NCI-H2196 treated with DMSO at 0.1 percent for 48 hours (cell line): ENCODE measurements at regions not wholly inside any gene's neighbourhood (a gene's known extent, or its start where the extent isn't known, plus 50 kb on each side); places are given as distances from the start of the nearest gene placed in this dataset.

Experiments used
- DNase-seq: peaks from one replicate; lab custom pipeline; 2025; ENCODE audit not compliant: unreplicated experiment; lab: John Stamatoyannopoulos, UW

DNA sequence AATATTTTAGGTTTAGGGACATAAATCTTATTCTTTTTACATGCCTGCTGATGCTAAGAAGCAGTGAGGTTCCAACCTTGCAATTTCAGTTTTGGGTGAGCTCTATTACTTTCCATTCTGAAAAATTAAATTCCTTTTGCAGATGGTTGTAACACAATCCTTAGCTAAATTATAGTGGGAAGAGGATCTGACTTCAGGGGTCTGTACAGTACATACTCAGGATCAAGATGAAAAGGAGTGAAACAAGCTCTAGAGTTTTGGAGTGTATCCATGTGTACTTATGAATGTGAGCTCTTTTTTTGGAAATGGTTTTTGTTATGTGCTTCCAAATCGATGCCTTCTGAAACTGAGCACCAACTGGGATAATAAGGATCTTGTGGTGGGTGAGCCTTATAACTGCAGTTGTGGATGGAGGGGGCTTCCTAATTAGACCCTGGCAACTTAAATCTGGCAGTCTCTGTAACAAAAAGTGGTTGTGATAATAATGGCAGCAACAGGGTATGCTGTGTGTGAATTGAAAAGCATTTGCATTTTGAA is 218.8 kb upstream of the MAP3K7 start:
- no peak for DNase-seq

DNA sequence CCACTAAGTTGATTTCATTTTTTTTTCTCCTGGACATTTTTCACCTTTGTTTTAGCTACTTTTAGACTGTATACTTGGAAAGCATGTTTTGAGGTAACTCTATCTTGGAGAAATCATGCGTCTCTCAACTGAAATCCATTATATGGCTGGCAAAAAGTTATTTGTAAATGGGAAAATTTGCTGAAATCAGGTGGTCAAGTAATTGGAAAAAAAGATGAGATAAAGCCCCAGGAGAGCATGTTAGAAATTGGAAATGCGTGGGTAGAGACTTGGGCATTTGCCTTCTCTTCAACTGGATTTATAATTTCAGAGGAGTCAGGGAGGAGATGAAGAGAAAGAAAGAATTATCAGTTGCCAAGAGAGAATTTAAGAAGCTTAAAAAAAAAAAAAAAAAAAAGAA is 217.1 kb upstream of the MAP3K7 start:
- DNase-seq: no peak

DNA sequence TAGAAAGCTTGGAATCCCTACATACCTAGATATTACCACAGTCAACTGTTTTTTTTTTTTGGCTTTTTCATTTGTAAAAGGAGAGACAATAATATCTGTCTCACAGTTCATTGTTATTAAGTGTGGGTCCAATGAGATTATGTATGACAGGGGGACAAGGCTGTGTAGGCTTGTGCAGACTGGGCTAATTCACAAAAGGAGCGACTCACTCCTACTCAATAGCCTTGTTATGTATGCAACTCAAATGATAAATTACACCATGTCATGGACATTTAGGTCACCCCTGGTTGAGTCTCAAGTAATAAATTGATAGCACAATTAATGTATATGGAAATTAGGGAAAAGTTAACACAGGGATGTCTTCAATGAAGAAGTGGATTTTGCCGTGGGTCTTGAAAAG is 208.2 kb upstream of the MAP3K7 start:
- DNase-seq: no peak

DNA sequence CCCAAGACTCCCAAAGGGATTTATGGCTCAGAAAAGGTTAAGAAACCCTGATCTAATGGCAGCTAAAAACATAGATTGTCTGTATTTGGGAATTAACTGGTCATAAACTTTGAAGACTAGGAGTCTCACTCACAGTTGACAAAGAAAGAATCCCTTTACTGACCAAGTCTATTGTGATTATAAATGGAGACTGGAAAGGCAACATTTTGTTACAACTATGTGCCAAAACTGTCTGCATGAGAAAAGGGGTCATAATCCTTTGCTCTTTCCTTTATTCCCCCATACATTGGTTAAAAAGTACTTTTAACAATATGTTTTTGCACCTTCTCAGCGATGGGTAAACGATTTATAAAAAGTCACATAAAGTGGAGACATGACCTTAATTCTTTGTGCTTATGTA is 206.9 kb upstream of the MAP3K7 start:
- DNase-seq: no peak

DNA sequence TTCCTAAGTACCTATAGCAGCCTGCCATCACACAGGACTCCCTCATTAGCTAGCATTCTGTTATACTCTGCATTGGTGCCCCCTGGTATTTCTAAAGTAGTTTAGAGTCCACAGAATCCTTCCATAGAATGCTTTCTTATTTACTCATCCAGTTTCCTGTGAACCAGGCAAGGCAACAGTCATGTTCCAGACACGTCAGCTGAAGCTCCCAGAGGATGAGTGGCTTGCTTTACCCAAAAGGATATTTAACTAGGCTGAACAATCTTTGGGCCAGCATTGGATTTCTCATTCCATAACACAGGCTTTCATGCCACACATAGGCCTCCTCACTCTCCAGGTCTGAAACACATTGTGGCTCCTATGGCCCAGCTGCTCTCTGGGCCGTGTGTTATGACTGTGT is 203.8 kb upstream of the MAP3K7 start:
- DNase-seq: no peak

DNA sequence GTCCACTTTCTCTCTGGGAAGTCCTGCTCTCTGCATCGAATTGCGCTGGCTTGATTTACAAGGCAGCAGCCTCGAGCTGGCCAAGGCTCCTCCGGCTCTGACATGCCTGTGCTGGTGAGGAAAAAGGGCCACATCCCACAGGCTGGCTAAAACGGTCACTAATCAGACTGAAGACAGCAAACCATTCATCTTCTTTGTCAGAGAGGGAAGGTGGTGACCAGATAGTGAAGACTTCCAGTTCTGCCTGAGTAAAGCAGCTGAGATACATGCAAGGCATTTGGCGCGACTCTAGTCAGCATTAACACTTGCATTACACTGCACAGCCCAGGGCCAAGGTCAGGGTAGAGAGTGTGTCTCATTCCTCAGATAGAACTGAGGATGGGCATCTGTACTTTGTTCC is 203.2 kb upstream of the MAP3K7 start:
- DNase-seq: no peak

DNA sequence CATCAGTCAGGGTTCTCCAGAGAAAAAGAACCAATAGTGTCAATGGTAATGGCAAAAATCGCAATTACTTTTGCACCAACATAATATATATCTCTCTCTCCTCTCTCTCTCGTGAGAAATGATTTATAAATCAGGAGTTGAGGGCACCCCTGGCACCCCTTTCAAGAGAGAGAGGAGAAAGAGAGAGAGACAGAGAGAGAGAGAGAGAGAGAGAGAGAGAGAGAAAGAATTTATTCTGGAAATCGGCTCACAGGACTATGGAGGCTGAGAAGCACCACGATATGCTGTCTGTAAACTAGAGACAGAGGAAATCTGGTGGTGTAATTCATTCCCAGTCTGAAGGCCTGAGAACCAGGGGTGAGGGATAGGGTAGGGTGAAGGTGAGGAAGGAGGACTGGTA is 201.9 kb upstream of the MAP3K7 start:
- no peak for DNase-seq

DNA sequence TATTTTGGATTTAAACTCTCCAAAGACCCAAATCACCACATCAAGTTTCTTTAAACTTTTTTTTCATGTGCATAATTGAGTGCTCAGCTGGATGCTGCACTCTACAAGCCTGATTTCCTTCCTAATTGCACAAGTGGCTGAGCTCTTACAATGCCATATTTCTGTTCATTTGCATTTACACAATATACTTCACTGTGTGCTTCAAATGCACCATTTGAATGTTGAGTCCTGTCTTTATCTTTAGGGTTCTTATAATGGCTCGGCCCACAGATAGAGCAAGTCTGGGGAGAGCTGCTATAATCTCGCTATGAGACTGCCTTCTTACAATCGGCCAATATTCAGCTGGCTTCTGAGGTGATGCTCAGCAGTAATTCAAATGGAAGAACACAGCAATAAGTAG is 200.6 kb upstream of the MAP3K7 start:
- no peak for DNase-seq

DNA sequence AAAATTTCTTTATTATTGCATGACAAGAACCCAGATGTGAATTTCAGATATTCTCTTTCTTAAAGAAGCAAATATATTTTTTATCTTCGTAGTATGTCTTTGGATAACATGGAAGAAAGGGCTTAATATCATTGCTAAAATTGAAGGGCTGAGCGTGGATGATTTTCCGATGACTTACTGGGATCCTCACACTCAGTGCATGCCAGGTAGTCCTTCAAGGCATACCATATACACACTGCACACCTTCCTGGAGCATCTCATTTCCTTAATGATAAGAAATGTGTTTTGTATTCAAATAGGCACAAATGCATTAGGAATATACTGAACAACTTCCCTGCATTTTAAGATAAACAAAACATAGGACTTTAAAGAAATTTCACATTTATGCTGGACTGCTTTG is 193.9 kb upstream of the MAP3K7 start:
- no peak for DNase-seq

DNA sequence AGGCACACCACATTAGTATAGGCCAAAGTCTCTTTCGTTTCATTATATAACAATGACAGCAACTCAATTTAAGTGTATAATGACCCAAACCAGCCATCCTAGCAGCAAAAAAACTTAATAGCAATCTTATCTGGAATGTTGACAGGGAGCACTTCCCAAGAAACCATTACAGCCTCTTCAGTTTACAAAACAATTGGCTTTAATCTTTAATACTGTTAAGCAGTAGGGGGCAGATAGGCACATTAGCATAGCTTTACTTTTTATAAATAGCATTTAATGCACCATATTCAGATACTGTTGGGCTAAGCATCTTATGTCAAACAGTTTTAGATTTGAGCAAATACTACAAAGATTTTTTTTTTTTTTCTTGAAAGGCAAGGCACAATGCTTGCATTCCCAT is 193.3 kb upstream of the MAP3K7 start:
- DNase-seq: no peak

DNA sequence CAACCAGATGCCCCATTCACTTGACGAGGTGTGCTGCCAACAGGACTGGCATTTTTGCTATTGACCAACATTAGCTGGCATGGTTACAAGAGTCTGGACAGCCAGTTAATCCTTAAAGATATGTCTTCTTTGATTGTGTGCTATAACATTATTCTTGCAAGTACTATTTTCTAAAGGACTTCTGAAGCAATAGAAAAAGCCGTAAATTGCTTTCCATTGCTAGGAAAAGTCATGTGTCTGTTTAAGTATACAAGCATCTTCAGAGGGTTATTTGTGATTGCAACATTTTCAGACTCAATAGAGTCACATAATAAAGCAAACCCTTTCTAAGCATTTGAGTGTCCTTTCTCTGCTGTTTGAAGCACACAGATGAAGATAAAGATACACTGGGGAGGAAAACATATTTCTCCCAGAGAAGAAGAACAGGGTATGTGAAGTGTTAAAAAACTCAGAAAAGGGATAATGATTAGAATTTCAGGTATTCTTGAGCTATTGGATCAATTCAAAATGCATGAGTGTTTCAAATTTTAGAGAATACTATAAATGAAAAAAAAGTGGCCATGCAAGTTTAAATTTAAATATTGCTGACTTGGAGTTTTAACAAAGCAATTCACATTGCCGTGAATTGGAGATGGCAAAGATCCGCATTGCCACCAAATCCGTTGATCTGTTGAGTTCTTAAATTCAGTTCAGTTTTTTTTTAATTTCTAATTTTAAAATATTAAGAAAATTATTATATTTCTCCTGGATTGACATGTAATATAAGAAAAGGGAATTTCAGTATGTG is 191.7 kb upstream of the MAP3K7 start:
- no peak for DNase-seq

DNA sequence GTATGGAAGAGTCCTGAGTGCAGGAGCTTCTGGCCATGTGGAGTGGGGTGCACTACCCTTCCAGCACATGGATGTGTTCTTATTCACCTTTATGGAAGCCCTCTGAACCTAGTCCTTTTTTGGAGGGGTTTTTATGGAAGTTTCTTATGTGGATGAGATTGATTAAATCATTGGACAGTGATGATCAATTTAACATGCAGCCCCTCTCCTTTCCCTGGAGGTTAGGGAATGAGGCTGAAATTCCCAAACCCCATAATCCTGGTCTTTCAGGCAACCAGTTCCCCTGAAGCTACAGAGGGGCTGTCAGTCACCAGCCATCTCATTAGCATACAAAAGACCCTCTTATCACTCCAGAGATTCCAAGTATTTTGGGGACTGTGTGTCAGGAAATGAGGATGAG is 183.9 kb upstream of the MAP3K7 start:
- DNase-seq: no peak

DNA sequence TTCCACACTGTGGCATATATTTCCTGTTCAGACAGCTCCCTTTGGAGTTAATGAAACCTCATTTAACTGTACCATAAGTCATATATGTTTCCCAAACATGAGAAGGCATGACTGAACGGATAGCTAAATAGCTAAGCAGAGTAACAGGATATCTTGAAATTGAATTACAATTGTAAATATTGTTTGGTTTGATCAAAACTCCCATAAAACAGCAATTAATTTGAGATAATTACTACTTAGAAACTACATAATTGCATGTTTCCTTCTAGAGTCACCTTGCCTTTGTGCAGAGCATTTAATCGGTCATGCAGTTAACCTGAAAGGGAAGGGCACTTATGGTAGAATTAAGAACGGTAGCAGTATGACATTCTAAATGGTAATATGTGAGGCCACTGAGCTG is 179.0 kb upstream of the MAP3K7 start:
- no peak for DNase-seq

DNA sequence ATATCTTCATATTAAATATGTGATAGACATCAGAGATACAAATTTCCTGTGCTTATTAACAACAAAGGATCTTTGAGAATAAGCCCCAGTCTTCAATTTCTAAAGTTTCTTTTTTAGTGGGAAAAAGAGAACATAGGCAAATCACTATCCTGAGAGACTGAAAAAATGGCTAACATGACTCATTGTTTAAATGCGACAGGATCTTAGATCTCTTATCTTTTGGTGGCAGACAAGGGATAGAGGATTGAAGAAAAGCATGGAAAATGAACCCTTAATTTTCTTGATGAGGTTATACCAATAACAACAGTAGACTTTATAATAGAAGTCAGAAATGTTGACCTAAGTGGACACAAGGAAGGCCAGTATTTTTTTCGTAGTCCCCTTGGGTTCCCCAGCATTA is 178.6 kb upstream of the MAP3K7 start:
- DNase-seq: no peak

DNA sequence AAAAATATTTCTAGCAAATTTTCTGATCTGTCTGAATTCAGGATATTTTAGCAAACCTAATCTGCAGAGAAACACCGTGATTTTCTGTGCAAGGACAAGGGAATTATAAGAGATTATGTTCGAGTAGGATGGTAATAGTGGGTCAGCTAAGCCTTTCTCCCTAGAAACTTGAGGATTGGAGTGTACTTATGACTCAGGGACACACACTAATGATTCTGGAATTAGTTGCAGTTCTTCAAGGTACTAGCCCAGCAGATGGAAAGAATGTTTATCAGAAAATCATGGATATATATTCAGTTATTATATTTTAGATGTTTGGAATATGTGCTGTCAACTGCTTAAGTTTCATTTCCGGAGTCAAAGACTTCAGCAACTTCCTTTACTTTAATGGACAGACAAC is 177.1 kb upstream of the MAP3K7 start:
- DNase-seq: no peak

DNA sequence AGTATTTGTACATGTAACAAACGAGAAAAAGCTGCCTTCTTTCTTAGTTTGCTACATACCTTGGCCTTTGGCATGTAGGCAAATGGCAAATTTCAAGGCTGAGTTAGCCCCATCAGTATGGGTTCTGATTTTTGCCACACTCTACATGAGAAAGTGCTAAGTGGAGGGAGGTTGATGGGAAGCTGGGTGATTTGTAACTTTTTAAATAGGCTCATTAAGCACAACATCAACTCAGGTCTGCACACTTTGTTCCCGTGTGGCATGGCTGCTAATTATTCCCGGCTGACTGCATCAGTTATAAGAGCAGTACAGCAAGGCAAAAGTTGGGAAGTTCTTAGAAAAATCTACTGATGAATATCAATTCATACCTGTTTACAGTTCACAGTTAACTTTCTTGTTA is 172.8 kb upstream of the MAP3K7 start:
- no peak for DNase-seq

DNA sequence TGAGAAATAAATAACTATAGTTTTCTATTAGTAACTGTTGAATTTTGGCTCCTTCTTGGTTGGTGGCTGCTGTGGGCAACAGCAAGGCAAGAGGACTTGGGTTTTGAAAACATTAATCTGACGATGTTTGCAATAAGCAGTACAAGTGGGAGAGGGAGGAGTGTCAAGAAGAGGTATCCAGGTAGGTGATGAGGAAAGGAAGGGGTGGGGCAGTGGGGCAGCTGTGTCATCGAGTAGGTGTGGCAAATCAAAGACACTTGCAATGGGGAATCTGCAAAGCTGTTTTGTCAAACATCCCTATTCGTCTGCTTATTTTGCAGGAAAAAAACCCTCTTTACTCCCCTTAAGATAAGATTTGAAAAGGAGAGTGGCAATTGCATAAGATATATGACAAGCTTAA is 171.9 kb upstream of the MAP3K7 start:
- no peak for DNase-seq

DNA sequence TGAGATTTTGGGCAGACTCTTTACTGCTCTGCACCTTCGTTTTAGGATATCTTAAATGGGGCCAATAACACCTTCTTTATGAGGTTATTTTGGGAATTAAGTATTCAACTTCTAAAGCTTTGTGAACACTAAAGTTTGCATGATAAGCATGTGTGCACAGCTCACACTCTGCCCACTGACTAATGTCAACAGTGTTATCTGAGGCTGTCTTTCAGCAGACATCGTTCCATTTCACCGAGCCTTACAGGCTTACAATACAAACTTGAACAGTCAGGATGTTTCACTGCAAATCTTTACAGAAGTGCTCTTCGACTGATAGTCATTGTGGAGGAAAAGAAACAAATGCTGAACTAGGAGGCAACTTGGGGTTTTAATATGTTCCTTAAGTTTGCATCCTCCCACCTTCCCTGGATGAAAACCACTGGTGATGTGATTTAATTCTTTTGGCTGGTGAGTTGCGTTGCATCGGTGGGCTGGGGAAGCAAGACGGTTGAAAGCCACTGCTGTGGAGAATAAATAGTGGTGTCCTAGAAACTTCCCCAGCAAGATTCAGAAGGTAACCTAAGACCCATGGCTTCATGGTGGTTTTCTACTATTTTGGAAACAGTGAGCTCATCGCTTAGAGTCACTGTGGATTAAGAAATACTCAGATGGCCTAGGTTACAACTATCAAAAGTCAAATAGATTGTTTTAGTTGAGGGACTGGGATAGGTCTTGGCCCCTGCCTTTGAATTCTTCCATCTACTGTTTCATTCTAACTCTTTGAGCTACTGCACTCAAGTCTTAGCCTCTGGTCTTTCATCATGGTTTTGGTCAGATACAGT is 167.2 kb upstream of the MAP3K7 start:
- no peak for DNase-seq

DNA sequence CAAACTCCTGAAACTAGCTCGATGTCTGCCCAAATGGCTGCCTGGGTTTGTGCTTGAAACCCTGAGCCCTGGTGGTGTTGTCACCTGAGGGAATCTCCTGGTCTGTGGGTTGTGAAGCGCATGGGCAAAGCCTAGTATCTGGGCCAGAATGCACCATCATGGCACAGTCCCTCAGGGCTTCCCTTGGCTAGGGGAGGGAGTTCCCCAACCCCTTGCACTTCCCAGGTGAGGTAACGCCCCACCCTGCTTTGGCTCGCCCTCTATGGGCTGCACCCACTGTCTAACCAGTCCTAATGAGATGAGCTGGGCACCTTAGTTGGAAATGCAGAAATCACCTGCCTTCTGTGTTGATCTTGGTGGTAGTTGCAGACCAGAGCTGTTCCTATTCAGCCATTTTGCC is 152.9 kb upstream of the MAP3K7 start:
- no peak for DNase-seq

DNA sequence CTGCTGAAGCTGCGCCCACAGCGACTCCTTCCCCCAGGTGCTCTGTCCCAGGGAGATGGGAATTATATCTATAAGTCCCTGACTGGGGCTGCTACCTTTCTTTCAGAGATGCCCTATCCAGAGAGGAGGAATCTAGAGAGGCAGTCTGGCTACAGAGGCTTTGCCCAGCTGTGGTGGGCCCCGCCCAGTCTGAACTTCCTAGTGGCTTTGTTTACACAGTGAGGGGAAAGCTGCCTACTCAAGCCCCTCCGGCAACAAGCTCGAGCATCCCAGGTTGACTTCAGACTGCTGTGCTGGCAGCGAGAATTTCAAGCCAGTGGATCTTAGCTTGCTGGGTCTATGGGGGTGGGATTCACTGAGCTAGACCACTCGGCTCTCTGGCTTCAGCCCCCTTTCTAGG is 152.5 kb upstream of the MAP3K7 start:
- DNase-seq: no peak

DNA sequence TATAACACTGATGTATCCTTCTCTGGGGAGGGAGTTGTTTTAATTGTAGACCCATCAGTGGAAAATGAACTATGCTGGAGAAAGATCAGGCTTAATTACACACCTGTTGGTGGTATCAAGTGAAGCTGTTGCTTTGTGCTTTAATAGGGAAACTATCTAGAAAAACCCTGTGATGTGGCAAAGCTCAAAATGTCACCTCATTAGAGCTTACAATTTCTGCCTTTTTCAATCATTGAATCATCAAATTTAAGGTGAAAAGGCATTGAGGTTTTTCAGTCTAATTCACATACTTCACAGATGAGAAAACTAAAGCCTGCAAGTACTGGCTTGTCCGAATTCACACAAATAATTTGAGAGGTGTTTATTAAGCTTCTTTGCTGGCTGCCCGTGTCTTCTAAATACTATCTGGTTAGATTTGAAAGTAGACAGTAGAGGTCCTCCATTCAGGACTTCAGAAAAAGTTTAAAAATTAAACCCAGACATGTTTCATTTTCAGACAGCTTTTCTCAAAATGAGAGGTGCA is 143.3 kb upstream of the MAP3K7 start:
- no peak for DNase-seq

DNA sequence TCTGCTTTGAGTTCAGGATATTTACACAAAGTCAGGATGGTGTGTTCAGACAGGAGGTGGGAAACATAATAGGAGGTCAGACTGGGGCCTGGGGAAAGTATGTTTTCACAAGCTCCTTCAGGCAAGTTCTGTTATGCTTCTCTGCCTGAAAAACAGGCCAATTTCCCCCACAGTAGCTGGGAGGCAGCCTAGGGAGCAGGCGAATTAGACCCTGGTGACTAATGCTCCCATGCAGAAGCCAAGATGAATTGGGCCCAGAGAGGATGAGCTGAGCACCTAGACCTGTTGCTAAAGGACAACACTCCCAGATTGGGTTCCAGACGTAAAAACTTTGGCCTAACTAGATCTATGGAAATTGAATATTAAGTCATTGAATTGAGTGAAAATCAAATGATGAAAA is 142.2 kb upstream of the MAP3K7 start:
- no peak for DNase-seq
